ENCODE measurements at regions not wholly inside any gene's neighbourhood (a gene's known extent, or its start where the extent isn't known, plus 50 kb on each side); places are given as distances from the start of the nearest gene placed in this dataset.

- TF ChIP-seq REST (IDR thresholded peaks at IDR 0.05; ENCODE audit: low read depth, low read length) (no peak), MAX (IDR thresholded peaks at IDR 0.05; ENCODE audit: low read depth) (no peak), SIN3A (IDR thresholded peaks at IDR 0.05; ENCODE audit: borderline replicate concordance, low read depth, low read length) (no peak), SMC3 (IDR thresholded peaks at IDR 0.05; ENCODE audit: low read depth, low read length) (no peak), RAD21 (IDR thresholded peaks at IDR 0.05; ENCODE audit: low read length) (no peak), RXRA (IDR thresholded peaks at IDR 0.05; ENCODE audit: borderline replicate concordance, low read depth) (no peak), RCOR1 (IDR thresholded peaks at IDR 0.05; ENCODE audit: low read length) (no peak), TAF1 (IDR thresholded peaks at IDR 0.05; ENCODE audit: borderline replicate concordance, low read depth, low read length) (no peak), NRF1 (IDR thresholded peaks at IDR 0.05; ENCODE audit: low read depth, low read length) (no peak), USF1 (IDR thresholded peaks at IDR 0.05; ENCODE audit: borderline replicate concordance, low read depth) (no peak), MEF2A (IDR thresholded peaks at IDR 0.05; ENCODE audit: borderline replicate concordance, low read depth) (no peak), NFIC (IDR thresholded peaks at IDR 0.05; ENCODE audit: borderline replicate concordance) (no peak), TEAD4 (IDR thresholded peaks at IDR 0.05; ENCODE audit: borderline replicate concordance, insufficient read depth) (no peak), YY1 (IDR thresholded peaks at IDR 0.05; ENCODE audit: low read depth) (no peak), EP300 (IDR thresholded peaks at IDR 0.05; ENCODE audit: borderline replicate concordance in 1 of 2, low read depth in 1 of 2, low read length in 1 of 2) (no peak)
These were observed 285.9 kb downstream of the CHL1 start (continued) for GRCh38 chr3:482479-482878.

GRCh38 chr3:484341-484740 lies 287.8 kb downstream of the CHL1 start:
- no peak for DNase-seq
- TF ChIP-seq TAF1 (IDR thresholded peaks at IDR 0.05; ENCODE audit: borderline replicate concordance, low read depth, low read length) (no peak), TCF12 (IDR thresholded peaks at IDR 0.05) (no peak), USF2 (IDR thresholded peaks at IDR 0.05; ENCODE audit: borderline replicate concordance, low read depth, low read length) (no peak), CHD2 (IDR thresholded peaks at IDR 0.05; ENCODE audit: low read length, partially characterized antibody) (no peak), RAD21 (IDR thresholded peaks at IDR 0.05; ENCODE audit: low read length) (no peak), MXI1 (IDR thresholded peaks at IDR 0.05; ENCODE audit: low read depth, low read length) (no peak)
- no peak overlapping the region for H3K27ac ChIP-seq (ENCODE audit: low read depth in 2 of 2, low read length in 1 of 2)
- no peaks in the 10 kb centered on the region for H3K9me2 ChIP-seq
- ChIA-PET CTCF (no interaction called here), POLR2A (no interaction called here)
- no peaks in the 10 kb centered on the region for H3K4me1 ChIP-seq (ENCODE audit: control insufficient read depth in 1 of 2, insufficient read depth in 2 of 2, low read depth in 1 of 2, low read length in 1 of 2)
- H3K27me3 ChIP-seq (ENCODE audit: insufficient read depth) = no peaks in the 10 kb centered on the region
- H4K20me1 ChIP-seq (ENCODE audit: insufficient read depth) = no peaks in the 10 kb centered on the region
- no peaks in the 10 kb centered on the region for H3K36me3 ChIP-seq (replicated peaks in 1 of 2; ENCODE audit: control insufficient read depth in 1 of 2, insufficient read depth in 2 of 2, low read length in 1 of 2)
- H3K9me3 ChIP-seq = no peaks in the 10 kb centered on the region
- 27% methylated on average over 2 of the region's 2 CpGs for WGBS (ENCODE audit: low lambda C conversion rate)
- no peak overlapping the region for H2AFZ ChIP-seq (ENCODE audit: low read depth)
- no peaks in the 10 kb centered on the region for H3K79me2 ChIP-seq (ENCODE audit: insufficient read depth)
- H3F3A ChIP-seq (replicated peaks; ENCODE audit: insufficient read depth) = no peaks in the 10 kb centered on the region
- no peak overlapping the region for H3K9ac ChIP-seq
- no peak overlapping the region for H3K4me2 ChIP-seq
- no peak overlapping the region for H3K4me3 ChIP-seq (ENCODE audit: low read depth in 2 of 2, low read length in 1 of 2)
